ENCODE measurements at regions not wholly inside any gene's neighbourhood (a gene's known extent, or its start where the extent isn't known, plus 50 kb on each side); places are given as distances from the start of the nearest gene placed in this dataset.

DNA sequence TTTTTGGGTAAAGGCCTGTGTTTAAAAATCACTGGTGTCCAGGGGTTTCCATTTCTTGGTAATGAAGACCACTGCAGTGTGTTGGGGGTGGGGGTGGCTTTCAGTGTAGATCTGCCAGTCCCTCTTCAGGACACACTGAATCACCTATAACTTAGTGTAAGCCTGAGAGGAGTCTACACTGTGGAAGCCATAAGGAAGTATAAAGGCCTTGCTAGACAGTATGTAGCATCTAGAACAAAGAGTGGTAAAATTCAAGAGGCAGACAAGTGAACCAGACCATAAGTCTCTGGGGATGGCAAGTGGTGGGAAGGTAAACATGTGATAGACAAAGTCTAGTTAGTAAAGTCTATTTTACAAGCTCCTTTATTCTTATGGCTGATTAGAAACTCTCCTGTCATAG, 191.8 kb downstream of the CCNG2 start:
- TF ChIP-seq EZH2 (IDR thresholded peaks at IDR 0.05; ENCODE audit: insufficient read depth, poor library complexity, severe bottlenecking) (no peak), EZH2phosphoT487 (IDR thresholded peaks at IDR 0.05; ENCODE audit: insufficient read depth, low read depth) (no peak)

Data from GM23248 (cell line).